ENCODE measurements at regions not wholly inside any gene's neighbourhood (a gene's known extent, or its start where the extent isn't known, plus 50 kb on each side); places are given as distances from the start of the nearest gene placed in this dataset.

DNA sequence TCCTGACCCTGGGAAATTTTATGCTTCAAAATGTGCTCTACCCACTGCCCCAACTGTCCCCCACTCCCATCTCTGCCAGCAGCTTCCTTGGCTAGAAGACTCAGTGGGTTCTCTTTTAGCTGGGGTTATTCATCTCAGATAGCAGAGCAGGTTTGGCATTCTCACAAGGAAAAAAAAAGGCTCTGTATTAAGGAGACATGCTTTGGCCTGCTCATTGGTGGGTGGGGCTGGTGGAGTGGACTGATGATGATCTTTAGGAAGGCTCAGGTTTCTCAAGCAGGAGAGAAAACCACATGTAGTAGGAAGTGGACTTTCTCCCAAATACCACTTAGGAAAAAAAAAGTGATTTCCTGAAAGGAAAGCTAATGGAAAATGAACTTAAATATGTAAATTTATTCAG lies 279.2 kb upstream of the ZNF462 start:
- no peak overlapping the region for H3K56ac ChIP-seq (ENCODE audit: insufficient read length, low read depth, low read length)
- H2BK12ac ChIP-seq (ENCODE audit: insufficient read length, low read depth, low read length): no peak overlapping the region
- no peak for DNase-seq
- no peak overlapping the region for H3K4me2 ChIP-seq (ENCODE audit: insufficient read depth, insufficient read length, low read length)
- no peak overlapping the region for H3T11ph ChIP-seq (ENCODE audit: low read length)
- Mint-ChIP-seq H3K4me1 (peaks cover 8 to 13% of the 10 kb centered on the region in 2 experiments; a peak in 3 of 4 replicates), H3K9me3 (no peaks in the 10 kb centered on the region), H3K27ac (no peak overlapping the region), H3K27me3 (ENCODE audit: low read depth) (no peaks in the 10 kb centered on the region), H3K36me3 (ENCODE audit: insufficient read depth in 1 of 3, low read depth in 3 of 3) (no peaks in the 10 kb centered on the region), H3K4me3 (no peak overlapping the region)
- no peaks in the 10 kb centered on the region for H3K23me2 ChIP-seq (ENCODE audit: insufficient read length, low read depth, low read length, poor library complexity, severe bottlenecking)
- H3K27me3 ChIP-seq (ENCODE audit: insufficient read depth, low read length): no peaks in the 10 kb centered on the region
- H3K9me3 ChIP-seq (ENCODE audit: control insufficient read depth, low read depth, low read length): no peaks in the 10 kb centered on the region
- no peaks in the 10 kb centered on the region for H4K20me1 ChIP-seq (ENCODE audit: control insufficient read depth, insufficient read depth, insufficient read length)
- no peak overlapping the region for H3K4ac ChIP-seq (ENCODE audit: low read depth, low read length)
- no peak overlapping the region for H3K18ac ChIP-seq (ENCODE audit: insufficient read length, low read depth, low read length)
- no peak overlapping the region for H3K27ac ChIP-seq (ENCODE audit: insufficient read length, low read depth, low read length)
- H4K5ac ChIP-seq (ENCODE audit: insufficient read length, low read depth, low read length): no peak overlapping the region
- H2AFZ ChIP-seq (ENCODE audit: low read length): no peak overlapping the region
- H3K79me2 ChIP-seq (ENCODE audit: insufficient read depth, low read length): no peaks in the 10 kb centered on the region
- no peak overlapping the region for H4K8ac ChIP-seq (replicated peaks; ENCODE audit: insufficient read length, low read depth, low read length)
- no peak overlapping the region for H2AK5ac ChIP-seq (ENCODE audit: insufficient read length, low read length)
- H2BK15ac ChIP-seq (ENCODE audit: low read depth, low read length): no peak overlapping the region
- H3K14ac ChIP-seq (ENCODE audit: insufficient read depth, low read length): no peak overlapping the region
- no peaks in the 10 kb centered on the region for H3K4me1 ChIP-seq (ENCODE audit: insufficient read depth, low read length)
- no peak overlapping the region for H3K9ac ChIP-seq (ENCODE audit: extremely low read depth, insufficient read length, low read length)
- no peak overlapping the region for H3K23ac ChIP-seq (ENCODE audit: insufficient read length, low read depth, low read length)
- H3K79me1 ChIP-seq (ENCODE audit: insufficient read depth, low read depth, low read length, poor library complexity, severe bottlenecking): no peaks in the 10 kb centered on the region
- no peak overlapping the region for H2BK120ac ChIP-seq (ENCODE audit: low read depth, low read length, poor library complexity, severe bottlenecking)
- H4K91ac ChIP-seq (ENCODE audit: insufficient read length, low read depth, low read length): no peak overlapping the region
- TF ChIP-seq, protein P1, sequence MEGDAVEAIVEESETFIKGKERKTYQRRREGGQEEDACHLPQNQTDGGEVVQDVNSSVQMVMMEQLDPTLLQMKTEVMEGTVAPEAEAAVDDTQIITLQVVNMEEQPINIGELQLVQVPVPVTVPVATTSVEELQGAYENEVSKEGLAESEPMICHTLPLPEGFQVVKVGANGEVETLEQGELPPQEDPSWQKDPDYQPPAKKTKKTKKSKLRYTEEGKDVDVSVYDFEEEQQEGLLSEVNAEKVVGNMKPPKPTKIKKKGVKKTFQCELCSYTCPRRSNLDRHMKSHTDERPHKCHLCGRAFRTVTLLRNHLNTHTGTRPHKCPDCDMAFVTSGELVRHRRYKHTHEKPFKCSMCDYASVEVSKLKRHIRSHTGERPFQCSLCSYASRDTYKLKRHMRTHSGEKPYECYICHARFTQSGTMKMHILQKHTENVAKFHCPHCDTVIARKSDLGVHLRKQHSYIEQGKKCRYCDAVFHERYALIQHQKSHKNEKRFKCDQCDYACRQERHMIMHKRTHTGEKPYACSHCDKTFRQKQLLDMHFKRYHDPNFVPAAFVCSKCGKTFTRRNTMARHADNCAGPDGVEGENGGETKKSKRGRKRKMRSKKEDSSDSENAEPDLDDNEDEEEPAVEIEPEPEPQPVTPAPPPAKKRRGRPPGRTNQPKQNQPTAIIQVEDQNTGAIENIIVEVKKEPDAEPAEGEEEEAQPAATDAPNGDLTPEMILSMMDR (conservative IDR thresholded peaks at IDR 0.05): no peak
- H2BK20ac ChIP-seq (ENCODE audit: low read depth, low read length, poor library complexity, severe bottlenecking): no peak overlapping the region
- no peak overlapping the region for H2BK5ac ChIP-seq (ENCODE audit: insufficient read length, low read length)

All from H9 (cell line).